ENCODE measurements at regions not wholly inside any gene's neighbourhood (a gene's known extent, or its start where the extent isn't known, plus 50 kb on each side); places are given as distances from the start of the nearest gene placed in this dataset.

- no peak for TF ChIP-seq POLR2AphosphoS5 (IDR thresholded peaks at IDR 0.05; ENCODE audit: insufficient read depth in 1 of 2, low read depth in 1 of 2)
- TF ChIP-seq CTCF (IDR thresholded peaks at IDR 0.05), result no peak
- no peak for TF ChIP-seq POLR2A (IDR thresholded peaks at IDR 0.05)
These were observed 424.7 kb upstream of the CAMK1G start for GRCh38 chr1:209158851-209159250.
